ENCODE measurements at regions not wholly inside any gene's neighbourhood (a gene's known extent, or its start where the extent isn't known, plus 50 kb on each side); places are given as distances from the start of the nearest gene placed in this dataset.

DNA sequence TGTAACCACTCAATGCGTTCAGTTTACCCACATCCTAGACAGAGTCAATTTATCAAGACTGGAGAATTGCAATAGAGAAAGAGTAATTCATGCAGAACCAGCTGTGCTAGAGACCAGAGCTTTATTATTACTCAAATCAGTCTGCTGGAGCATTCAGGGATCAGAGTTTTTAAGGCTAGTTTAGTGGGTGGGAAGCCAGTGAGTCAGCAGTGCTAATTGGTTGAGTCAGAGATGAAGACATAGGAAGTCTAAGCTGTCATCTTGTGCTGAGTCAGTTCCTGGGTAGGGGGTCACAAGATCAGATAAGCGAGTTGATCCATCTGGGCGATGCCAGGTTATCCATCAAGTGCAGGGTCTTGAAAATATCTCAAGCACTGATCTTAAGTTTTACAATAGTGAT, 499.6 kb downstream of the MRPL39 start:
- TF ChIP-seq, protein P1, sequence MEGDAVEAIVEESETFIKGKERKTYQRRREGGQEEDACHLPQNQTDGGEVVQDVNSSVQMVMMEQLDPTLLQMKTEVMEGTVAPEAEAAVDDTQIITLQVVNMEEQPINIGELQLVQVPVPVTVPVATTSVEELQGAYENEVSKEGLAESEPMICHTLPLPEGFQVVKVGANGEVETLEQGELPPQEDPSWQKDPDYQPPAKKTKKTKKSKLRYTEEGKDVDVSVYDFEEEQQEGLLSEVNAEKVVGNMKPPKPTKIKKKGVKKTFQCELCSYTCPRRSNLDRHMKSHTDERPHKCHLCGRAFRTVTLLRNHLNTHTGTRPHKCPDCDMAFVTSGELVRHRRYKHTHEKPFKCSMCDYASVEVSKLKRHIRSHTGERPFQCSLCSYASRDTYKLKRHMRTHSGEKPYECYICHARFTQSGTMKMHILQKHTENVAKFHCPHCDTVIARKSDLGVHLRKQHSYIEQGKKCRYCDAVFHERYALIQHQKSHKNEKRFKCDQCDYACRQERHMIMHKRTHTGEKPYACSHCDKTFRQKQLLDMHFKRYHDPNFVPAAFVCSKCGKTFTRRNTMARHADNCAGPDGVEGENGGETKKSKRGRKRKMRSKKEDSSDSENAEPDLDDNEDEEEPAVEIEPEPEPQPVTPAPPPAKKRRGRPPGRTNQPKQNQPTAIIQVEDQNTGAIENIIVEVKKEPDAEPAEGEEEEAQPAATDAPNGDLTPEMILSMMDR (IDR thresholded peaks at IDR 0.05; ENCODE audit: poor library complexity, severe bottlenecking): no peak
- no peak for TF ChIP-seq TAF1 (IDR thresholded peaks at IDR 0.05; ENCODE audit: low read depth)

Data from neural cell (in vitro differentiated cells).